ENCODE measurements at regions not wholly inside any gene's neighbourhood (a gene's known extent, or its start where the extent isn't known, plus 50 kb on each side); places are given as distances from the start of the nearest gene placed in this dataset.

DNA sequence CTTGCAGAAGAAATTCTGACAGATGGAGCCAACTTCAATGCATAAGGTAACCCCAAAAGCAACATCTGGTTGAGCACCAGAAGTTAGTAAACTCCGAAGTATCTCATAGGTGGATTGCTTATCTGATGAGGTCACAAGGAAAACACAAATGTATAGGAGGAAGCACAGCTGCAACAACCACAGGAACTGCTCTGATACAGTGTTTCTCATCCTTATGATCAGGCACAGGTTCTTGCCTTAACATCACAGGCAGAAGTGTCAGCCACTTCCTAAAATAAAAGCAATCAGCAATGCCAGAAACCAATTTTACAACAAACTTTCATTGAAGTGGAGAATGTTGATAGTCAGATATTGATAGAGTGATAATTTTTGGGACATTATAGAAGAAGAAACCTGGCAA is 530.3 kb upstream of the FAT3 start:
- no peak overlapping the region for H3K4me3 ChIP-seq
- no peaks in the 10 kb centered on the region for H3K4me1 ChIP-seq
- 67 to 86% (median 74%) methylated on average over 1 of the region's 1 CpG for WGBS, 3 donors
- no peaks in the 10 kb centered on the region for H3K27me3 ChIP-seq (ENCODE audit: insufficient read depth in 3 of 3, low read length in 2 of 3)
- ATAC-seq (no peak), DNase-seq (no peak)
- TF ChIP-seq, protein P1, sequence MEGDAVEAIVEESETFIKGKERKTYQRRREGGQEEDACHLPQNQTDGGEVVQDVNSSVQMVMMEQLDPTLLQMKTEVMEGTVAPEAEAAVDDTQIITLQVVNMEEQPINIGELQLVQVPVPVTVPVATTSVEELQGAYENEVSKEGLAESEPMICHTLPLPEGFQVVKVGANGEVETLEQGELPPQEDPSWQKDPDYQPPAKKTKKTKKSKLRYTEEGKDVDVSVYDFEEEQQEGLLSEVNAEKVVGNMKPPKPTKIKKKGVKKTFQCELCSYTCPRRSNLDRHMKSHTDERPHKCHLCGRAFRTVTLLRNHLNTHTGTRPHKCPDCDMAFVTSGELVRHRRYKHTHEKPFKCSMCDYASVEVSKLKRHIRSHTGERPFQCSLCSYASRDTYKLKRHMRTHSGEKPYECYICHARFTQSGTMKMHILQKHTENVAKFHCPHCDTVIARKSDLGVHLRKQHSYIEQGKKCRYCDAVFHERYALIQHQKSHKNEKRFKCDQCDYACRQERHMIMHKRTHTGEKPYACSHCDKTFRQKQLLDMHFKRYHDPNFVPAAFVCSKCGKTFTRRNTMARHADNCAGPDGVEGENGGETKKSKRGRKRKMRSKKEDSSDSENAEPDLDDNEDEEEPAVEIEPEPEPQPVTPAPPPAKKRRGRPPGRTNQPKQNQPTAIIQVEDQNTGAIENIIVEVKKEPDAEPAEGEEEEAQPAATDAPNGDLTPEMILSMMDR (IDR thresholded peaks at IDR 0.05) = no peak
- H3K36me3 ChIP-seq (ENCODE audit: insufficient read depth in 1 of 2, low read depth in 1 of 2) = no peaks in the 10 kb centered on the region
- intact Hi-C loops (cut with DNase I) = no loop called here
- H3K27ac ChIP-seq = no peak overlapping the region
- no peaks in the 10 kb centered on the region for H3K9me3 ChIP-seq

DNA sequence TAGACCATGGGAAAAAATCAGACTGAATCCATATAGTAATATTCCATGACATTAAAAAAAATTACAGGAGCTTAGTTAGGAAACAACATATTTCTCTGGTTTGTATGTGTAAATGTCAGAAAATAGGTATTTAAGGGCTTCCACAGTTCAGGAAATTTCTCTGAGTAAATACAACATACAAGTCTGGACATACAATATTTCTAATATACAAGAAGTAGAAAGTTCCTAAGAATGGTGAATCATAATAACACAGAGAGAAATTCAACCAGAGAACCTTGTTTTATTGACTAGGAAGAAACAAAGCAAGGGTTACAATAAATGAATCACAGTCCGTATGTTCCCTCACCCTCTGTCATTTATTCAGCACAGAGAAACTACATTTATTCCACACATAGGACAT is 532.7 kb upstream of the FAT3 start:
- WGBS, 3 donors = 85 to 89% (median 86%) methylated on average over 1 of the region's 1 CpG
- no peaks in the 10 kb centered on the region for H3K27me3 ChIP-seq (ENCODE audit: insufficient read depth in 3 of 3, low read length in 2 of 3)
- no peaks in the 10 kb centered on the region for H3K9me3 ChIP-seq
- no peak for ATAC-seq
- intact Hi-C loops (cut with DNase I) = no loop called here
- H3K4me1 ChIP-seq = no peaks in the 10 kb centered on the region
- no peaks in the 10 kb centered on the region for H3K36me3 ChIP-seq (ENCODE audit: insufficient read depth in 1 of 2, low read depth in 1 of 2)
- TF ChIP-seq, protein P1 (IDR thresholded peaks at IDR 0.05) = no peak
- no peak overlapping the region for H3K27ac ChIP-seq
- no peak overlapping the region for H3K4me3 ChIP-seq
- DNase-seq = no peak

DNA sequence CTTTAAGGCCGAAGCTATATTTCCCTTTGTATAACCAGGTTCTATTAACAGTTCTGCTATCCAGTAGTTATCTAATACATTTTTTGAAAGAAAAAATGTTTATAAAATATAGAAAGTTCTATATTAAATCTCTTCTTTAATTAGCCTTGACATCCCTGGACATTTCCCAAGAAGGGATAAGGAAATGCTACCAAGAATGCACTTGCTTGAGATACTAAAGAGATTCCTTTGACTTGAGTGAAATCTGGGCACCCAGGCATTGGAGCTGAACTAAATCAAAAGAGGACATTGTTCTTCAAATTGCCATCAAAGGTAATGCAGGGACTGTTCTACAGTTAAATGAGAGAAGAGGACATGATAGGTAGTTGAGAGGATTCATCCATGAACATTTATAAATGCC is 535.9 kb upstream of the FAT3 start:
- ATAC-seq (no peak), DNase-seq (no peak)
- Histone ChIP-seq H3K27me3 (ENCODE audit: insufficient read depth in 3 of 3, low read length in 2 of 3) (no peaks in the 10 kb centered on the region), H3K9me3 (no peaks in the 10 kb centered on the region), H3K4me1 (no peaks in the 10 kb centered on the region), H3K36me3 (ENCODE audit: insufficient read depth in 1 of 2, low read depth in 1 of 2) (no peaks in the 10 kb centered on the region), H3K4me3 (no peak overlapping the region), H3K27ac (no peak overlapping the region)
- 89 to 95% (median 93%) methylated on average over 1 of the region's 1 CpG for WGBS, 3 donors
- TF ChIP-seq, protein P1 (IDR thresholded peaks at IDR 0.05) = no peak
- intact Hi-C loops (cut with DNase I) = no loop called here

DNA sequence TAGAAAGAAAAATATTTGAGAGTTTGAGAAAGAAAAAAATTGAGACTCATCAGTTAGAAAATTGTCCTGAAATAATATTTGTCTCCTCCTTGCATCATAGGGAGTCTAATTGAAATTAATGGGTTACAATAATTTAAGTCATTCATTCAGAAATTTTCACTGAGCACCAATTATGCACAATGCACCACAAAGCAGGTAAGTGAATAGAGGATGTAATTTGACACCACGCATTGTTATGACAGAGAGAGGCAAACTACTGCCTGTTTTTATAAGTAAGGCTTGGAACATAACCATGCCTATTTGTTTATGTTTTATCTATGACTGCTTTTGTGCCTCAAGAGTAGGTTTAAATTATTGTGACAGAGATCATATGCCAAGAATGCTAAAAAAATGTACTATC is 537.9 kb upstream of the FAT3 start:
- Histone ChIP-seq H3K4me3 (no peak overlapping the region), H3K27ac (no peak overlapping the region), H3K9me3 (no peaks in the 10 kb centered on the region), H3K36me3 (ENCODE audit: insufficient read depth in 1 of 2, low read depth in 1 of 2) (no peaks in the 10 kb centered on the region), H3K4me1 (no peaks in the 10 kb centered on the region), H3K27me3 (ENCODE audit: insufficient read depth in 3 of 3, low read length in 2 of 3) (no peaks in the 10 kb centered on the region)
- ATAC-seq (no peak), DNase-seq (no peak)
- 77 to 91% (median 83%) methylated on average over 1 of the region's 1 CpG for WGBS, 3 donors
- intact Hi-C loops (cut with DNase I) = no loop called here
- TF ChIP-seq, protein P1 (IDR thresholded peaks at IDR 0.05) = no peak

DNA sequence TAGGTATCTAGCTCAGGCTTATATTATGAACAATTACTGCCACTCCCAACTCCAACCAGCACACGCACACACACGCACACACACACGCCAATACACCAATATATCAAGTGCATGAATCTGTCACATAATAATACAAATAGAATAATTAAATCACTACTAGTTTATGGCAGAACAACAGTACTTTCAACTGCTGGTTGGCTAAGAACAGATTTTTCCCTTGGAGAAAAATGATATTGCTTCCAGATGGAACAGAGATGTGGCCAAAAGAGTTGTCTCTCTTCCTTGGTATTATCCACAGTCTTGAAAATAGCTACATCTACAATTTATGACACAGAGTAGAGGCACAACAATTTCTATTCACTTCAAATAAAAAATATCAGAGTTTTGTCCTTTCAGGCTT is 538.3 kb upstream of the FAT3 start:
- no peak for ATAC-seq
- Histone ChIP-seq H3K4me1 (no peaks in the 10 kb centered on the region), H3K27me3 (ENCODE audit: insufficient read depth in 3 of 3, low read length in 2 of 3) (no peaks in the 10 kb centered on the region), H3K4me3 (no peak overlapping the region), H3K27ac (no peak overlapping the region), H3K9me3 (no peaks in the 10 kb centered on the region), H3K36me3 (ENCODE audit: insufficient read depth in 1 of 2, low read depth in 1 of 2) (no peaks in the 10 kb centered on the region)
- no peak for DNase-seq
- TF ChIP-seq, protein P1 (IDR thresholded peaks at IDR 0.05) = no peak
- intact Hi-C loops (cut with DNase I) = no loop called here
- WGBS, 3 donors = 82 to 88% (median 84%) methylated on average over 3 of the region's 3 CpGs

Data from psoas muscle (tissue), 7 donors.